HG03196 (cell line): ENCODE measurements at regions not wholly inside any gene's neighbourhood (a gene's known extent, or its start where the extent isn't known, plus 50 kb on each side); places are given as distances from the start of the nearest gene placed in this dataset.

ENCODE experiments used
- ATAC-seq: cut with Tn5 transposase; IDR thresholded peaks from one replicate; pipeline ENCODE4 v1.9.1; 2021; ENCODE audit not compliant: unreplicated experiment

DNA sequence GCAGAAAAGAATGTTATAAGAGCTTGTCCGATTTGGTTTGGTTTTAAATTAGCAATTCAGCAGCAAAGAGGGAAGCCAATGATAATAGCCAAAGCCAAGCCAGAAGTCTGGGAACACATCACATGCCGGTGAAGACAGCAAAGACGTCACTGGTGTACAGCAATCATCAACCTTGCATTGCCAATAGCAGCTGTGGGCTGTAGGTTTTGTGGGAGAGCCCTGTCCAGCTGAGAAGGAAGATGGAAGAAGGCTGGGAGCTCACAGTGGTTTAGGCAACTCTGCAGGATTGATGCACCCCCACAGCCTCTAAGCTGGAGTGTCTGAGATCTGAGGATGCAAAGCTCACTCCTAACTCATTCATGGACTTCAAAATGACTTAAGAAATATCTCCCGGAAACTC is 338.7 kb downstream of the SIPA1L2 start:
- ATAC-seq = no peak

DNA sequence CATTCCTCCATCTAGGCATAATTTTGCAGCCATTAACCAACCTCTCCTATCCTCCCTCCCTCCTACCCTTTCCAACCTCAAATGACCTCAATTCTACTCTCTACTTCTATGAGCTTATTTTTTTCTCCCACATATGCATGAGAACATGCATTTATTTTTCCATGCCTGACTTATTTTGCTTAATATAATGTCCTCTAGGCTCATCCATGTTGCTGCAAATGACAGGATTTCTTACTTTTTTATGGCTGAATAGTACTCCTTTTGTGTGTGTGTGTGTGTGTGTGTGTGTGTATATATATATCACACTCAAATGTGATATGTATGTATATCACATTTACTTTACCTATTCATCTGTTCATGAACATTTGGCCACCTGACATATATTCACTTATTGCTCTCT is 339.4 kb downstream of the SIPA1L2 start:
- no peak for ATAC-seq

DNA sequence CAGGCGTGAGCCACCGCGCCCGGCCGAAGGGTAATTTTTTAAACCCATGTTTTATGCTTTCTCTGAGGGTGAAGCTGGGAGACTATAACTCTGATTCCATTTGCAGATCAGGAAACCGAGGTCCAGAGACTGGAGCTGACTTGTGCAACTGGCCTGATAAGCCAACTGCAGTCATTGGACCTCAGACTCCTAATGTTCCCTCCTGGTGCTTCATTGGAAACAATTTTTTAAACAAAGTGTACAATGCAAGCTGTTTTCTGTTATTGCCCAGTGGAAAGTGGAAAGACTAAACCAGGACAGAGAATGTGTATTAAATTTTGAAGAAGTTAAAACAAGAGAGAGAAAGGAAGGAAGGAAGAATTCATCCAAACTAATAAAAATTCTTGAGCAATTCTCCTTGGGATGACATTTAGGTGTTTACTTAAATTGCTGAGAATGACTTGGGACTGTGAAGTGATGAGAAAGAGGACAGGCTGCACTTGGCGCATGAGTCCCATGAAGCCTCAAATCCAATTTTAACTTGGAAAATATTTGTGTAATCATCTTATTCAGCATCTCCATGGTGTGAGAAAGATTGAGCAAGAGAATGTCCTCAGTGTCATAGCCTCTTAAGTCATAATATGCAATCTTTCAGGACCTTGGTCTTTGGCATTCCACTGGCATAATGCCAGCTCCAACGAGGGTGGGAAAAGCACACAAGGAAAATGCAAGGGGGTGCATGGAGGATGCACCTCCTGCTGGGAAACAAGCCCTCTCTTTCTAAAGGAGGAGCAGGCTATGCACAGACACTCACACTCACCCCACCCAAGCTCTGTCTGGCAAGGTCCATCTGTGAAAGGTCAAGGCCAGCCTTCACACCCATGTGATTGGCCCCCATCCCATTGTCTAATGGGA is 342.0 kb downstream of the SIPA1L2 start:
- no peak for ATAC-seq

DNA sequence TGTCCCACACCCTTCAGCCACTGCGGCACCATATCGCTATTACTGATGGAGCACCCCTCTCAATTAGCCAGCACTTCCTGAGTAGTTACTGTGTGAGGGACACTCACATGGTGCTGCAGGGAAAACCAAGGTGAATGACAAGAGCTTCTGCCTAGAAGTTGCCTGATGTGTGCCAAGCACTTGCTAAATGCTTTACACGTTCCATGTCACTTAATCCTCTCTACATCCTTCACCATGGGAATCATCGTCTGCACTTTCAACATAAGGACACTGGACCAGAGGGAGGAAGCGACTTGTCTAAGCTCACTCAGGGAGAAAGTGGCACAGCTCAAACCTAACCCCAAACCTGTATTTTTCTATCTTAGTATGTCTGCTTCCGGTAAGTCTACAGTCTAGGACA is 344.8 kb downstream of the SIPA1L2 start:
- no peak for ATAC-seq

DNA sequence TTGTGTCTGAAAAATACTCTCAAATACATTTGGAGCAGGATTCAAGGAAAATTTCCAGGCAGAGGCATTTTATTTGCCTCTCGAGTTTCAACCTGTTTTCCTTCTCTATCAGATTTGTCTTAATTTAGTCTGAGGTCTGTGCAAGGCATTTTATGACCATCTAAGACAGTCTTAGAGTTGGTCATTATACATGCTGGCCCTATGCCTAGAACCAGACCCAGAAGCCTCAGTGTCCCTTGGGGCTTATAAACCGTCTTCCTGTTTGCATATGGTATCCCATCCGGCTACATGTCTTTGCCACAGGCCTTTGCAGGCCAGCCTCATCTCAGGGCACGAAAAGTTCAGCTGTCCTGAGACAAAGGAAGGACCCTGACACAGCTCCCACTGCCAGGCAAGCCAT is 346.1 kb downstream of the SIPA1L2 start:
- ATAC-seq = no peak

DNA sequence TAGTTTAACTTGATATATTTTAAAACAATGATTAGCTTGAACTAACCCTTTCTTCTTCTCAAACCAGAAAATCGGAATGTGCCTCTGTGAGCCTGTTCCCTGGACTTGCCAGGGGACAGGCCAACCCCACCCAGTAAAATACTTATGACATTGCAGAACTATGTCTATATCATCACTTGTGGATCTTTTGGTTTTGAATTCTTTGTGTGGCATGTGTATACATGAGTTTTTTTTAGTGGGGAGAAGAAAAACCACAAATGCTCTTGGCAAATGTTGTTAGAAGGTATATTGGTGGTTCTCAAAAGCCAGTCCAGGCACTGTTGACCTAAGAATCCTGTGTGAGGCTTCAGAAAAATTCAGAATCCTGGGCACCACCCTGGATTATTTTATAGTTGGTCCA is 347.4 kb downstream of the SIPA1L2 start:
- ATAC-seq = no peak

DNA sequence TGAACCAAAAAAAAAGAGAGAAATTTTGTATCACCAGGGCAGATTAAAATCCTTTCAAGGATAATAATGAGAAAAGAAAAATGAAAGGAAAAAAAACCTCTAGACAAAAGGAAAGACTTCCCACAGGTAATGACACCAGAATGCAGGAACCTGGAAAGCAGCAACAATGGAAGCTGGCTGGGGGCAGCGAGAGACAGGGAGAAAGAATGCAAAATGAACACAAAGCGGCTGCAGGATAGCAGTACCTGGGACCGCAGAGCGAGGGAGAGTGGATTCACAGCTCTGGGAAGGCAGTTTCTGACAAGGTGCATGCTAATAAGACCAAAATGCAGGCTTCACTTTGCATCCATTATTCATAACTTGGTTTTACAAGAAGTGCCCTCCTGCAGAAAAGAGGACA is 349.0 kb downstream of the SIPA1L2 start:
- no peak for ATAC-seq

DNA sequence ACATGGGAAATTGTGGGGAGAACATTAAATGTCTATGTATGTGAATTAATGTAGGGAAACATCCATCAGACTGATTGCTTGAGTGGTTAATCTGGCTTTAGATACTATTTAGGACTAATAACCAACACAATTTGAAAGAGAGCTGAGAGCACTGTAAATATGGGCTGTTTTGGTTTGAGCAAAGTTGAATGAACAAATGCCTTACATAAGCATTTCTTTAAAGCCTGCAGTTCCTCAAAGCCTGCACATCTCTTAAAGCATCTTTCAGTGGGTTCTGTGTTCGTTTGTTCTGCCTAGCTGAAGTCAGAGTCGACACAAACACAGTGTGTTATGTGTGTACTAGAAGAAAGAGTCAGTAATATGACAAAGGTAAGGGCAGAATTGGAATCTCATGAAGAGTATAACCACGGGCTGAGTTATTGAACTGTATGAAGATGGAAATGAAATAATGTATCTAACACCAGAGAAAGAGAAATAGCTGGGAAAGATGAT is 350.0 kb downstream of the SIPA1L2 start:
- ATAC-seq = no peak

DNA sequence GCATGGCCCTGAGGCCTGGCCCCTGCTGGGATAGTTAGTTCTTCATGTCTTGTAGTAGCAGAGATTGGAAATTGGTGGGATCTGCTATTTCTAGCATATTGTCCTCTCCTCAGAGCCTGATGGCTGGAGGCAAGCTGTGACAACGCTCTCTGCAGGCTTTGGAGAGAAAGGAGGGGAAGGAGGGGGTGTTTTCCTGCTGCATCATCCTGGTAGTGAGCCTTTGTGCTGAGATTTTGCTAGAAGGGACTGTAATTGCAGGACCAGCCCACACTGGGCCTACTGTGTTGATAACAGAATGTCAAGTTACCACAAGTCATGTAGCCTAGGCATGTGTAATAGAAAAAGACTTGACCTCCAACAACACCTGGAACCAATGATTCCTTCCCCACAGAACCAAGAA is 351.0 kb downstream of the SIPA1L2 start:
- no peak for ATAC-seq

DNA sequence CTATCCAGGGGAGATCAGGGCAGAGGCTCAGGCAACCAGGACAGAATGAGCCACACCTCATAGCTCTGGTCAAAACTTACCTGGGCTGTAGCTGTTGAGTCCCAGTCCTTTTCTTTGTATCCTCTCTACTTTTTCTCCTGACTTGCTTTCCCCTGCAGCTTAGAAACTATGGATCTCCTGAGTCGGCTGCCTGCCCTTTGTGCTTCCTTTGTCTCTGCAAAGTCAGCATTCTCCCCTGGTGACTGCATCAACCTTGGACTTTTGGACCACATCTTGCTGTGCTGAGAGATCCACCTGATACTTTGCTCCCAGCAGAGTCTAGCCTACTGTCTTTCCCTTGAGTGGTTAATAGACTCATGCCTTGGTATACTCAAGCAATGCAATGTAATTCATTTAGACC is 353.3 kb downstream of the SIPA1L2 start:
- ATAC-seq = no peak

DNA sequence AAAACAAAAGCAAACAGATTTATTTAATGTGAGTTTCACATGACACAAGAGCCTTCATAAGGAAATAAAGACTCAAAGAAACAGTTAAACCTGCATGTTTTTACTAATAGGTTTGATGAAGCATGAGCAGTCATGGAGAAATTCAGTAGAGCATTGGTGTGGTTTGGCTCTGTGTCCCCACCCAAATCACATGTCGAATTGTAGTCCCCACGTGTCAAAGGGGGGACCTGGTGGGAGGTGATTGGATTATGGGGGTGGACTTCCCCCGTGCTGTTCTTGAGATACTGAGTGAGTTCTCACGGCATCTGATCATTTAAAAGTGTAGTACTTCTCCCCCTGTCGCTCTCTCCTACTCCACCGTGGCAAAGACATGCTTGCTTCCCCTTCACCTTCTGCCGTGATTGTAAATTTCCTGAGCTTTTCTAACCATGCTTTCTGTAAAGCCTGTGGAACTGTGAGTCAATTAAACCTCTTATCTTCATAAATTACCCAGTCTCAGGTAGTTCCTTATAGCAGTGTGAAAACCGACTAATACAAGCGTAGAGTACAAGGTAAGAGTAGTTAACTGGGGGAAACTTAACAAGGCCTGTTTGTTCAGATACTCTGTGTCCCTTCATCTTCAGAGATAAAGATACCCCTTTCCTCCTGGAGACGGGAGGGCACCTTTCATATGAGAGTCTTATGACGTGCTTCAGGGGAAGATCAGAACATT is 354.8 kb downstream of the SIPA1L2 start:
- no peak for ATAC-seq

DNA sequence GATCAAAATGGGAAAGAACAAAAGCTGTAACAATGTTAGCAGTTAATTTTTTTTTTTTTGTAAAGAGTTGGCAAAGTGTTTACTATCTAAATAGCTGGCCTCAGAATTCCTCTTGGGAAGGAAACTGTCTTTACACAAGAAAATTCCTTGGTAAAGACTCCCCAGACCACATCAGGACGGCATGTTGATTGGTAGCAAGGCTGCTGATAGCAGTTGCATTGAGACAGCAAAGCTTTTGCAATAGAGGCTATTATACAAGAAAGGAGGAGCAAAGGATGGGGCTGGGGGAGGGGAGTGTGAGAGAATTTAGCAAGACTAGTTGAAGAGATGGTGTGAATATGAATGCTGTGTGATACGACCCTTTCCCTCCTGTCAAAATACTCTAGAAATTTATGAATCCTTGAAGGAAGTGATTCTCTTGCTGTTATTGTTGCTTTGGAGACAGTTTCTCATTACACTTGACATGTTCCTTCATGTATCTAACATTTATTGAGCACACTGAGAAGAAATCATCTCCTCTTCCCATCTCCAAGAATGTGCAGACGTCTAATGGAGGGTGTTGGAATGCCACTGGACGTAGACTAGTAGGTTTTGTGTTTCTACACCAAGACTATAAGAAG is 355.6 kb downstream of the SIPA1L2 start:
- no peak for ATAC-seq

DNA sequence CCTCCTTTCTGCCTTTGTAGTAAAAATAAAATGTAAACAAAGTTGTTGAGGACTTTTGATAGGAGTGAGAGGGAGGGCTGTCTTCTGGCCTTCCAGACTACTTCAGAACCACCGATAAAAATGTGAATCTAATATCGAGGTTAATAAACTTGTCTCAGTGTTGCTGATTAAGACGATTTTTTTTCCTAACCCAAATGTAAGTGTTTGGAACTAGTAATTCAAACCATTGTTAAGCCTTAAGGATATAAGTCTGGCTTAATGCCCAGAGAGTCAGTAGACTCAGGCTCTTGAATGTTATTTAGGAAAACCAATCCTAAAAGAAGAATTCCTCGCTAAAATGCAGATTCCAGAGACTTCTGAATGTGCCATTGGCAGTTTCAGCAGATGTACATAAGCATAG is 356.9 kb downstream of the SIPA1L2 start:
- ATAC-seq = no peak

DNA sequence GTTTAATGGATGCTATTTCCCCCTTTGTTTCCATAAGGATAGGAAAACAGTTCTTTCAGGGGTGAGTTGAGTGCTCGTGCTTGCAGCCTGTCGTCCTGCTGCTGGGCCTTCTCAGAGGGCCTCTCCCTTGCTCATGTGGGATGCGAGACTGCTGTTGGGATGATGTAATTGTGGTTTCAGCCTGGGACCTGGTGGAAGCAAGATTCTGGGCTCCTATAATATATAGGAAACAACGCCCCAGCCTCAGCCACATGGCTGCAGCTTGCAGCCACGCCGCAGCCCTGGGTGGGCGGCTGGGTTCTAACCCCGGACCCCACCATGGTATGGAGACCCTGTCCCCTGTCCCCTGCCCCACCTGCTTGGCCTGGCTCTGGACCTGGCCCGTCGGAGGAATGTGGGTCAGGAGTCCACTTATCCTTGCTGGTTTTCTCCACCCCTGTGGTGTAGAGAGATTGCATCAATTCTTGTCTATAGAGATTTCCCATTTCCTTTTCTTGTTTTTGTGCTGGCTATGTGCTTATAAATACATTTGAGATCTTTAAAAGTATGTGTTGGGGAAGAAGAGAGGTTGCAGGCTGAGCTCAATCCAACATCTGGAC is 357.8 kb downstream of the SIPA1L2 start:
- no peak for ATAC-seq

DNA sequence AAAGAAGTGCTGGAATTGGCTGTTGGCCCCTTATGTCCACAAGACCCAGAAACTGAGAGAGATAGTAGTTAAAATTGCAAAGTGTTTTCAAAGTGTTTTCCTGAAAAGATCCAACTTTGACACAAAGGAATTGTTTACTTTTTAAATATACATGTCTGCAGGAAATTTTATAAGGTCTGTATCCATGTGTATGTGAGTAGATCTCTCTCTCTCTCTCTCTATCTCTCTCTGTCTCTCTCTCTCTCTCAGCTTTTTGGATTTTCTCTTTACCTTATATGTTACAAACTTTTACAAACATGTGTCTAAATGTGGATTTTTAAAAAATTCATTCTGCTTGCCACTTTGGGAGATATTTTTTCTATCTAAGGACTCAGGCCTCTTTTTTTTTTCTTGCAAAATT is 358.6 kb downstream of the SIPA1L2 start:
- no peak for ATAC-seq

DNA sequence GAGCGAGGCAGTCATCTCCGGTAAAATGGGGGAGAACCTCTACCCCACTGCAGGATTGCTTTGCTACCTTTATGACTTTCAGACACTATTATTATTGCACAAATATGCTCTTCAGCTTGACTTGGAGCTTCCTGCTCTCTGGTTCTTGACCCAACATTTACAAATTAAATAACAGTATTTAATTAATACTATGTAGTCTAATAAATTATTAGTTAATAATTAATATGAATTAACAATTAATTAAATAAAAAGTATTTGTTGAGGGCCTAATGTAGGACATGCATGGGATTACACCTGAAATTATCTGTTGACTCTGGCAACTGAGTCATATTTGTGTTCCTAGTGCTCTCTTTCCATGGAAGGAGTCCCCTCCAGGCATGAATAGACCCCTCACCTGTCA is 359.9 kb downstream of the SIPA1L2 start:
- no peak for ATAC-seq

DNA sequence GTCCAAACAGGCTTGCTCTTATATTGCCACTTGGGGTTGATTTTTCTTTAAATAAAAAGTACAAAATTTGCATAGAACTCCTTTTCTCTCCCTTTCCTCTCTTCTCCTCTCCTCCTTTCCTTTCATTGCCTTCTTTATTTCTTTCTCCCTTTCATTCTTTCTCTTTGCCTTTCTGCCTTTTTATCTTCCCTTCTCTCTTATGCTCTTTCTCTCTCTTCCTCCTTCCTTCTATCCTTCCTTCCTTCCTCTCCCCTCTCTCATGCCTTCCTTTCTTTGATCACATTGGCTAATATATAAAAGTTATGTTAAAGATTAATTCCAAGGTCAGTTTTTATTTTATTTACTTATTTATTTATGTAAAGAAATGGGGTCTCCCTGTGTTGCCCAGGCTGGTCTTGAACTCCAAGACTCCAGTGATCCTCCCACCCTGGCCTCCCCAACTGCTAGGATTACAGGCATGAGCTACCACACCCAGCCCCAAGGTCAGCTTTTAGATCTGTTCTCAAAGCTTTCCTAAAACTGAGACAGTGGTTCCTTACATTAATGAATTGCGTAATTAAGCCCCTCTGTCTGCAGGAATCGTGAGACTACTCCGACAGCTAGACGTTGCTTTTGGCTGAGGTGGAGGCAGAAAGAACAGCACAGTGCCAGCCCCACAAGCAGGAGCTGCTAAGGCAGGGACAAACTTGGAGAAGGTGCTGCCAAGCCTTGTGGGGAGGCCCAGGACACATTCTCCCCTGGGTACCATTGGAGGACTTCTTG is 361.9 kb downstream of the SIPA1L2 start:
- no peak for ATAC-seq

DNA sequence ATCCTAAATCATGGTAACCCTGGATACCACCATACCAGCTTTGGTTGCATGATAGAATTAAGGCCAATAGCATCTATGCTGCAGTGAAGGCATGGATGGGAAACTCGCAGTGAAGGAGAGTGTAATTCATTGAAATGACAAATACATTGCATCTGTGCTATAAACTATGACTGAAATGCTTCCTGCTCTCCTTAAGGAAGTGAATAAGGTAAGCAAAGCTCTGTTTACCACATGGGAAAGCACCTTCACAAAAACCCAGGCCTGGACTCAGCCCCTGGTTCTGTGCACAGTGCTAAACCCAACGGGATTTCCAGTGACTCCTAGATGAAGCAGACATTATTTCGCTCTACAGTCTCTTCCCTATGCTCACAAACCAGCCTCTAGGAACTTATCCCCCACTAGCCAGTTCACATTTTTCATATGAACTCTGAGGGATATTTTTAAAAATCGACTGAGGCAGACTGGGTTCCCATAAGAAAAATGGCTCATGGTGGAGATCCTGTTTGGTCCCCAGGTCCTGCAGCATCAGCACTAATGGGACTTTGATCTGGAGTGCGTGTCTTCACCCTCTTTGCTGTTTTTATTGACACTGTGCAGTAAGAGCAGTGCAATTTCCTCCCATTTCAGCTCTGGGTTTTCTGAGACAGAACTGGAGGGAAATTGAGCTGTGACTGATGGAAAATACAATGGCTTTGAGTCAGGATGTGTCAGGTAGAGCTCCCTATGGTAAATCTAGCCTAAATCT is 362.7 kb downstream of the SIPA1L2 start:
- no peak for ATAC-seq

DNA sequence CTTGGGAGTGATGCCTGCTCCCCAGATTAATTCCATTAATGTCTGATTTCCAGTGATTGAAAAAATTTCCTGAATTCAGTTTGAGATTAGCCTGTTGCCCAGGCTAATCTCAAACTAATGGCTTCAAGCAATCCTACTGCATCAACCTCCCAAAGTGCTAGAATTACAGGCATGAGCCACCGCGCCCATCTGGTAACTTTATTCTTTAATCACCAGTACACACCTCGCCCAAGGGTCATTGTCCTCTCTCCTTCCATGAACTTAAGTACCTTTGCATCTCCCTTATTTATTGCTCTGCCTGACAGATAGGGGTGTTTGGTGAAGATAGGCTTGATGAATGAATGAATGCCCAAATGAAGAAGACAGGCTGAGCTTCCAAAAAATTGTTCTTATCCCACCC is 366.5 kb downstream of the SIPA1L2 start:
- no peak for ATAC-seq

DNA sequence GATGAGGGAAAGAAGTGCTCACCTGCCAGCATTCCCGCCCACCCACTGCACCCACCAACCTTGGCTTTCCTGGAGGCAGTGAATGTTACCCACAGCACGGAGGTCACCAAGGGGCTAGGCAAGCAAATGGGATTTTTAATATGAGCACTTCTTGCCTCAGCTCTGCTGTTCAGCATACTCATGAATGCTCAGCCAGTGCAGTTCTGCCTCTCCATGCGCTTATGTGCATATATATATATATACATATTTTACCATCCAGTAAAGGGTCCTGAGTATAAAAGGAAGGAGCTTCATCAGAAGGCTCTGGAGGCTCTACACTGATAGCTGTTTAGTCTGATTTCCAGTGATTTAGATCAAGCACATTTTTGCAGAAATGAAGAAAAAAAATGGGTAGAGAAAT is 366.9 kb downstream of the SIPA1L2 start:
- ATAC-seq = no peak
